ENCODE measurements at regions not wholly inside any gene's neighbourhood (a gene's known extent, or its start where the extent isn't known, plus 50 kb on each side); places are given as distances from the start of the nearest gene placed in this dataset.

DNA sequence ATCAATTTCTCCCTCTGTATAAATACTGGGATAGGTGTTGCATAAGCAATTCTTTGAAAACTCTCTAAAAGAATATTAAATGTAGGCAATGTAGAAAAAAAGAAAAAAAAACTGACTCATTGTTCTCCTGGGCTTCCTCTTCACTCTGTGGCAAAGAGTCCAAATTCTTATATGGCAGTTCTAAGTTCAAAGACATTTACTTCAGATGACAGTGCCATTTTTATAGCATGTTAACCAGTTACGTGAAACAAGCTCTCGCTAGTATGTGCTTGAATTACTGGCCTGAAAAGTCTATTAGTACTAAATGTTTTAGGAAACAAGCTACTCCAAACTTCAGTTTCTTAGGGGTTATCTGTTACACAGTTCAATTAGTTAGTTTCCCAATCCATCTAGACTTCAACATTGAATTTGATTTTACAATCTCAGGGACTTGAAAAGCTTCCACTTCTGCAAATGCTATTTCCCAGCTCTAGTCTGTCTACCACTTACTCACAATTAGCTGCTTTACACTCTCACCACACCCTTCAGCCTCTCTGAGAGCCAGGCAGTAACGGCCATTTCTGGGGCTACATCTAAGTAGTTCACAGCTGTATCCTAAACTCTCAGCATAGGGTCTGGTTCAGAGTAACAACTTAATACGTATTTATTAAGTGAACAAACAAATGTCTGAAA is 100.4 kb downstream of the OGFRL1 start:
- TF ChIP-seq, protein P1, sequence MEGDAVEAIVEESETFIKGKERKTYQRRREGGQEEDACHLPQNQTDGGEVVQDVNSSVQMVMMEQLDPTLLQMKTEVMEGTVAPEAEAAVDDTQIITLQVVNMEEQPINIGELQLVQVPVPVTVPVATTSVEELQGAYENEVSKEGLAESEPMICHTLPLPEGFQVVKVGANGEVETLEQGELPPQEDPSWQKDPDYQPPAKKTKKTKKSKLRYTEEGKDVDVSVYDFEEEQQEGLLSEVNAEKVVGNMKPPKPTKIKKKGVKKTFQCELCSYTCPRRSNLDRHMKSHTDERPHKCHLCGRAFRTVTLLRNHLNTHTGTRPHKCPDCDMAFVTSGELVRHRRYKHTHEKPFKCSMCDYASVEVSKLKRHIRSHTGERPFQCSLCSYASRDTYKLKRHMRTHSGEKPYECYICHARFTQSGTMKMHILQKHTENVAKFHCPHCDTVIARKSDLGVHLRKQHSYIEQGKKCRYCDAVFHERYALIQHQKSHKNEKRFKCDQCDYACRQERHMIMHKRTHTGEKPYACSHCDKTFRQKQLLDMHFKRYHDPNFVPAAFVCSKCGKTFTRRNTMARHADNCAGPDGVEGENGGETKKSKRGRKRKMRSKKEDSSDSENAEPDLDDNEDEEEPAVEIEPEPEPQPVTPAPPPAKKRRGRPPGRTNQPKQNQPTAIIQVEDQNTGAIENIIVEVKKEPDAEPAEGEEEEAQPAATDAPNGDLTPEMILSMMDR (IDR thresholded peaks at IDR 0.05) = no peak
- no peak for TF ChIP-seq POLR2AphosphoS5 (IDR thresholded peaks at IDR 0.05)

Measured in breast epithelium (tissue), 3 donors.